ENCODE measurements at regions not wholly inside any gene's neighbourhood (a gene's known extent, or its start where the extent isn't known, plus 50 kb on each side); places are given as distances from the start of the nearest gene placed in this dataset.

DNA sequence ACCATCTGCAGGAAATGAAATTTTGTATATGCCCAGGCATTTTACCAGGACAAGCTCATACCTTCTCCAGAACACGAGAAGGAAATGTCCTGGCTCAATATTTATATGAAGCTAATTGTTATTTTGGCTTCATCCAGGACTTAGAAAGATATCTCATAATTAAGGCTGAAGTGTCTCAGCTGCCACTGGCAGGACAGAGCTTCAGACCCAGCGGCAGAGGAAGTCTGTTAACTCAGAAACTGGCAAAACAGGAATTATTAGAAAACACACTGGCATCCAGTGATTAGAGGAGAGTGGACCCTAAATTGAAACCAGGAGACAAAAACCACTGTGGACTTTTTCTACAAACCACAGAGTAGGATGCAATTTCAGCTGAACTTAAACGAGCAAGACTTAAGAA is 329.7 kb downstream of the CYRIA start:
- TF ChIP-seq, protein P1, sequence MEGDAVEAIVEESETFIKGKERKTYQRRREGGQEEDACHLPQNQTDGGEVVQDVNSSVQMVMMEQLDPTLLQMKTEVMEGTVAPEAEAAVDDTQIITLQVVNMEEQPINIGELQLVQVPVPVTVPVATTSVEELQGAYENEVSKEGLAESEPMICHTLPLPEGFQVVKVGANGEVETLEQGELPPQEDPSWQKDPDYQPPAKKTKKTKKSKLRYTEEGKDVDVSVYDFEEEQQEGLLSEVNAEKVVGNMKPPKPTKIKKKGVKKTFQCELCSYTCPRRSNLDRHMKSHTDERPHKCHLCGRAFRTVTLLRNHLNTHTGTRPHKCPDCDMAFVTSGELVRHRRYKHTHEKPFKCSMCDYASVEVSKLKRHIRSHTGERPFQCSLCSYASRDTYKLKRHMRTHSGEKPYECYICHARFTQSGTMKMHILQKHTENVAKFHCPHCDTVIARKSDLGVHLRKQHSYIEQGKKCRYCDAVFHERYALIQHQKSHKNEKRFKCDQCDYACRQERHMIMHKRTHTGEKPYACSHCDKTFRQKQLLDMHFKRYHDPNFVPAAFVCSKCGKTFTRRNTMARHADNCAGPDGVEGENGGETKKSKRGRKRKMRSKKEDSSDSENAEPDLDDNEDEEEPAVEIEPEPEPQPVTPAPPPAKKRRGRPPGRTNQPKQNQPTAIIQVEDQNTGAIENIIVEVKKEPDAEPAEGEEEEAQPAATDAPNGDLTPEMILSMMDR (IDR thresholded peaks at IDR 0.05) = no peak
- TF ChIP-seq POLR2A (IDR thresholded peaks at IDR 0.05) = no peak

Data from thyroid gland (tissue), 4 donors.